SJSA1 (cell line): ENCODE measurements at regions not wholly inside any gene's neighbourhood (a gene's known extent, or its start where the extent isn't known, plus 50 kb on each side); places are given as distances from the start of the nearest gene placed in this dataset.

ENCODE experiments used
- DNase-seq, 2 experiments: peaks; one replicate each; pipeline ENCODE4 v3.0.0-alpha.2; 2015 to 2020; ENCODE audit warnings: low spot score in 2 of 2, low read depth in 1 of 2
- H3K27ac ChIP-seq: fragments of 250-450 bp; sonication (Bioruptor Pico); 2 replicates; pipeline ENCODE4 v1.5.1; 2020; ENCODE audit warnings: mild to moderate bottlenecking, moderate library complexity
- H3K27me3 ChIP-seq: fragments of 250-450 bp; sonication (Bioruptor Pico); replicated peaks from 2 replicates; pipeline ENCODE4 v1.5.1; 2020; ENCODE audit warnings: mild to moderate bottlenecking, moderate library complexity
- H3K36me3 ChIP-seq: fragments of 250-450 bp; sonication (Bioruptor Pico); 2 replicates; pipeline ENCODE4 v1.5.1; 2020; ENCODE audit warnings: mild to moderate bottlenecking
- H3K4me1 ChIP-seq: fragments of 250-450 bp; sonication (Bioruptor Pico); replicated peaks from 2 replicates; pipeline ENCODE4 v1.6.1; 2021; ENCODE audit warnings: mild to moderate bottlenecking
- H3K4me3 ChIP-seq: fragments of 250-450 bp; sonication (Bioruptor Pico); 2 replicates; pipeline ENCODE4 v1.5.1; 2020; ENCODE audit warnings: mild to moderate bottlenecking
- H3K9me3 ChIP-seq: fragments of 250-450 bp; sonication (Bioruptor Pico); replicated peaks from 2 replicates; pipeline ENCODE4 v1.5.1; 2020; ENCODE audit warnings: mild to moderate bottlenecking

- DNase-seq: peak in 1 of 2 experiments; percentile 81
- Histone ChIP-seq H3K36me3 (no peaks in the 10 kb centered on the region), H3K9me3 (no peaks in the 10 kb centered on the region), H3K27ac (peak overlapping the region; percentile 93), H3K27me3 (no peaks in the 10 kb centered on the region), H3K4me1 (peaks cover 87% of the 10 kb centered on the region), H3K4me3 (no peak overlapping the region)
Observed at GRCh38 chr2:207257251-207258250, 91.8 kb upstream of the KLF7 start.

- peak; percentile 98 to 99 for DNase-seq
- H3K9me3 ChIP-seq: no peaks in the 10 kb centered on the region
- peak overlapping the region; percentile 93 for H3K27ac ChIP-seq
- no peak overlapping the region for H3K4me3 ChIP-seq
- peaks cover 79% of the 10 kb centered on the region for H3K4me1 ChIP-seq
- no peaks in the 10 kb centered on the region for H3K27me3 ChIP-seq
- H3K36me3 ChIP-seq: no peaks in the 10 kb centered on the region
Observed at GRCh38 chr2:207258263-207258991, 92.7 kb upstream of the KLF7 start.

- Histone ChIP-seq H3K9me3 (no peaks in the 10 kb centered on the region), H3K4me3 (no peak overlapping the region), H3K36me3 (no peaks in the 10 kb centered on the region), H3K27me3 (no peaks in the 10 kb centered on the region), H3K4me1 (peaks cover 63% of the 10 kb centered on the region), H3K27ac (peak overlapping the region; percentile 93)
- DNase-seq: no peak
Observed at GRCh38 chr2:207260021-207260420, 94.3 kb upstream of the KLF7 start.

- H3K9me3 ChIP-seq: no peaks in the 10 kb centered on the region
- H3K36me3 ChIP-seq: no peaks in the 10 kb centered on the region
- no peaks in the 10 kb centered on the region for H3K27me3 ChIP-seq
- H3K27ac ChIP-seq: no peak overlapping the region
- H3K4me3 ChIP-seq: no peak overlapping the region
- peak in 1 of 2 experiments; percentile 47 for DNase-seq
- peaks cover 53% of the 10 kb centered on the region for H3K4me1 ChIP-seq
Observed at GRCh38 chr2:207260947-207261346, 95.2 kb upstream of the KLF7 start.

- DNase-seq: no peak
- H3K9me3 ChIP-seq: no peaks in the 10 kb centered on the region
Observed at GRCh38 chr2:207264310-207264709, 98.6 kb upstream of the KLF7 start.

GRCh38 chr2:207265332-207265731 is 99.6 kb upstream of the KLF7 start:
- Histone ChIP-seq H3K27me3 (no peaks in the 10 kb centered on the region), H3K4me1 (peaks cover 13% of the 10 kb centered on the region), H3K9me3 (no peaks in the 10 kb centered on the region)

More at GRCh38 chr2:207264310-207264709, 98.6 kb upstream of the KLF7 start:
- Histone ChIP-seq H3K4me3 (no peak overlapping the region), H3K27ac (no peak overlapping the region), H3K4me1 (peaks cover 23% of the 10 kb centered on the region), H3K27me3 (no peaks in the 10 kb centered on the region), H3K36me3 (no peaks in the 10 kb centered on the region)

GRCh38 chr2:207265869-207266268 is 100.1 kb upstream of the KLF7 start:
- Histone ChIP-seq H3K9me3 (no peaks in the 10 kb centered on the region), H3K27me3 (no peaks in the 10 kb centered on the region), H3K4me3 (no peak overlapping the region), H3K4me1 (peaks cover 8% of the 10 kb centered on the region), H3K36me3 (no peaks in the 10 kb centered on the region), H3K27ac (no peak overlapping the region)
- DNase-seq: no peak

More at GRCh38 chr2:207265332-207265731, 99.6 kb upstream of the KLF7 start:
- Histone ChIP-seq H3K36me3 (no peaks in the 10 kb centered on the region), H3K4me3 (no peak overlapping the region), H3K27ac (no peak overlapping the region)
- DNase-seq: no peak

GRCh38 chr2:207266648-207267047 is 100.9 kb upstream of the KLF7 start:
- DNase-seq: no peak
- H3K36me3 ChIP-seq: no peaks in the 10 kb centered on the region
- no peak overlapping the region for H3K4me3 ChIP-seq
- no peaks in the 10 kb centered on the region for H3K9me3 ChIP-seq
- H3K27ac ChIP-seq: no peak overlapping the region
- H3K4me1 ChIP-seq: no peaks in the 10 kb centered on the region; the same call in 1 of the 2 replicates
- H3K27me3 ChIP-seq: no peaks in the 10 kb centered on the region

GRCh38 chr2:207269038-207269437 is 103.3 kb upstream of the KLF7 start:
- Histone ChIP-seq H3K4me3 (no peak overlapping the region), H3K27me3 (no peaks in the 10 kb centered on the region), H3K27ac (no peak overlapping the region), H3K9me3 (no peaks in the 10 kb centered on the region), H3K4me1 (no peaks in the 10 kb centered on the region), H3K36me3 (no peaks in the 10 kb centered on the region)
- DNase-seq: no peak

GRCh38 chr2:207274530-207275189 is 108.9 kb upstream of the KLF7 start:
- no peaks in the 10 kb centered on the region for H3K4me1 ChIP-seq
- no peaks in the 10 kb centered on the region for H3K9me3 ChIP-seq
- no peaks in the 10 kb centered on the region for H3K27me3 ChIP-seq
- no peaks in the 10 kb centered on the region for H3K36me3 ChIP-seq
- no peak overlapping the region for H3K27ac ChIP-seq
- no peak for DNase-seq
- no peak overlapping the region for H3K4me3 ChIP-seq

GRCh38 chr2:207275779-207276178 is 110.0 kb upstream of the KLF7 start:
- Histone ChIP-seq H3K36me3 (no peaks in the 10 kb centered on the region), H3K27me3 (no peaks in the 10 kb centered on the region), H3K4me3 (no peak overlapping the region), H3K9me3 (no peaks in the 10 kb centered on the region), H3K4me1 (no peaks in the 10 kb centered on the region), H3K27ac (no peak overlapping the region)
- no peak for DNase-seq

- Histone ChIP-seq H3K9me3 (no peaks in the 10 kb centered on the region), H3K36me3 (no peaks in the 10 kb centered on the region), H3K4me3 (no peak overlapping the region), H3K4me1 (no peaks in the 10 kb centered on the region), H3K27ac (no peak overlapping the region), H3K27me3 (no peaks in the 10 kb centered on the region)
- no peak for DNase-seq
Observed at GRCh38 chr2:207276248-207276647, 110.5 kb upstream of the KLF7 start.

GRCh38 chr2:207276858-207277257 is 111.1 kb upstream of the KLF7 start:
- Histone ChIP-seq H3K27me3 (no peaks in the 10 kb centered on the region), H3K9me3 (no peaks in the 10 kb centered on the region), H3K4me3 (no peak overlapping the region), H3K36me3 (no peaks in the 10 kb centered on the region), H3K27ac (no peak overlapping the region), H3K4me1 (no peaks in the 10 kb centered on the region)
- no peak for DNase-seq
